Esophagus muscularis mucosa (tissue), 3 donors: ENCODE measurements at regions not wholly inside any gene's neighbourhood (a gene's known extent, or its start where the extent isn't known, plus 50 kb on each side); places are given as distances from the start of the nearest gene placed in this dataset.

Experiments used
- POLR2A ChIP-seq: fragments of 450-650 bp; IDR thresholded peaks from one replicate; pipeline ENCODE4 v1.6.1; 2017; ENCODE audit warnings: antibody characterized with exemption, moderate library complexity, mild to moderate bottlenecking, low read depth
- TF ChIP-seq, protein P1 (sequence below), 3 experiments: fragments of 200-600 bp in 2 of 3; fragments of 450-650 bp in 1 of 3; sonication (generic) in 2 of 3; IDR thresholded peaks; one replicate each; pipeline ENCODE4 v1.5.1; 2017 to 2019; ENCODE audit warnings: antibody characterized with exemption in 3 of 3, mild to moderate bottlenecking in 2 of 3, moderate library complexity in 1 of 3

GRCh38 chrX:73916931-73917667 is 64.6 kb upstream of the XIST start:
- TF ChIP-seq POLR2A: no peak
- TF ChIP-seq, protein P1, sequence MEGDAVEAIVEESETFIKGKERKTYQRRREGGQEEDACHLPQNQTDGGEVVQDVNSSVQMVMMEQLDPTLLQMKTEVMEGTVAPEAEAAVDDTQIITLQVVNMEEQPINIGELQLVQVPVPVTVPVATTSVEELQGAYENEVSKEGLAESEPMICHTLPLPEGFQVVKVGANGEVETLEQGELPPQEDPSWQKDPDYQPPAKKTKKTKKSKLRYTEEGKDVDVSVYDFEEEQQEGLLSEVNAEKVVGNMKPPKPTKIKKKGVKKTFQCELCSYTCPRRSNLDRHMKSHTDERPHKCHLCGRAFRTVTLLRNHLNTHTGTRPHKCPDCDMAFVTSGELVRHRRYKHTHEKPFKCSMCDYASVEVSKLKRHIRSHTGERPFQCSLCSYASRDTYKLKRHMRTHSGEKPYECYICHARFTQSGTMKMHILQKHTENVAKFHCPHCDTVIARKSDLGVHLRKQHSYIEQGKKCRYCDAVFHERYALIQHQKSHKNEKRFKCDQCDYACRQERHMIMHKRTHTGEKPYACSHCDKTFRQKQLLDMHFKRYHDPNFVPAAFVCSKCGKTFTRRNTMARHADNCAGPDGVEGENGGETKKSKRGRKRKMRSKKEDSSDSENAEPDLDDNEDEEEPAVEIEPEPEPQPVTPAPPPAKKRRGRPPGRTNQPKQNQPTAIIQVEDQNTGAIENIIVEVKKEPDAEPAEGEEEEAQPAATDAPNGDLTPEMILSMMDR (IDR thresholded peaks at IDR 0.05): no peak
